ENCODE measurements at regions not wholly inside any gene's neighbourhood (a gene's known extent, or its start where the extent isn't known, plus 50 kb on each side); places are given as distances from the start of the nearest gene placed in this dataset.

GRCh38 chr7:106518967-106519366 is 142.0 kb downstream of the CCDC71L start:
- Mint-ChIP-seq H3K4me3 (ENCODE audit: unreplicated experiment) (no peak overlapping the region), H3K27me3 (ENCODE audit: unreplicated experiment) (peaks cover 47% of the 10 kb centered on the region), H3K27ac (ENCODE audit: unreplicated experiment) (no peak overlapping the region), H3K36me3 (ENCODE audit: unreplicated experiment) (peaks cover 2% of the 10 kb centered on the region), H3K4me1 (ENCODE audit: unreplicated experiment) (peaks cover 24% of the 10 kb centered on the region), H3K9me3 (ENCODE audit: unreplicated experiment) (peaks cover 8% of the 10 kb centered on the region)
- TF ChIP-seq CTCF (IDR thresholded peaks at IDR 0.05) = no peak
- no peak for DNase-seq (ENCODE audit: extremely low spot score, unreplicated experiment)

GRCh38 chr7:106518239-106518638 is 142.7 kb downstream of the CCDC71L start:
- Mint-ChIP-seq H3K4me3 (ENCODE audit: unreplicated experiment) (no peak overlapping the region), H3K9me3 (ENCODE audit: unreplicated experiment) (peaks cover 8% of the 10 kb centered on the region), H3K36me3 (ENCODE audit: unreplicated experiment) (peaks cover 2% of the 10 kb centered on the region), H3K27me3 (ENCODE audit: unreplicated experiment) (peaks cover 47% of the 10 kb centered on the region), H3K4me1 (ENCODE audit: unreplicated experiment) (peaks cover 17% of the 10 kb centered on the region), H3K27ac (ENCODE audit: unreplicated experiment) (no peak overlapping the region)
- DNase-seq (ENCODE audit: extremely low spot score, unreplicated experiment) = no peak
- no peak for TF ChIP-seq CTCF (IDR thresholded peaks at IDR 0.05)

GRCh38 chr7:106517508-106517907 is 143.4 kb downstream of the CCDC71L start:
- H3K9me3 Mint-ChIP-seq (ENCODE audit: unreplicated experiment) = peaks cover 7% of the 10 kb centered on the region
- no peak overlapping the region for H3K4me3 Mint-ChIP-seq (ENCODE audit: unreplicated experiment)
- no peak for TF ChIP-seq CTCF (IDR thresholded peaks at IDR 0.05)
- DNase-seq (ENCODE audit: extremely low spot score, unreplicated experiment) = no peak
- H3K27ac Mint-ChIP-seq (ENCODE audit: unreplicated experiment) = no peak overlapping the region
- peaks cover 49% of the 10 kb centered on the region for H3K27me3 Mint-ChIP-seq (ENCODE audit: unreplicated experiment)
- peaks cover 11% of the 10 kb centered on the region for H3K4me1 Mint-ChIP-seq (ENCODE audit: unreplicated experiment)
- peaks cover 2% of the 10 kb centered on the region for H3K36me3 Mint-ChIP-seq (ENCODE audit: unreplicated experiment)

- Mint-ChIP-seq H3K36me3 (ENCODE audit: unreplicated experiment) (peaks cover 2% of the 10 kb centered on the region), H3K9me3 (ENCODE audit: unreplicated experiment) (peaks cover 4% of the 10 kb centered on the region), H3K4me1 (ENCODE audit: unreplicated experiment) (peaks cover 6% of the 10 kb centered on the region), H3K27ac (ENCODE audit: unreplicated experiment) (no peak overlapping the region), H3K27me3 (ENCODE audit: unreplicated experiment) (peaks cover 64% of the 10 kb centered on the region), H3K4me3 (ENCODE audit: unreplicated experiment) (no peak overlapping the region)
- TF ChIP-seq CTCF (IDR thresholded peaks at IDR 0.05) = no peak
- no peak for DNase-seq (ENCODE audit: extremely low spot score, unreplicated experiment)
Measured at GRCh38 chr7:106515321-106515720, 145.6 kb downstream of the CCDC71L start.

- H3K4me1 Mint-ChIP-seq (ENCODE audit: unreplicated experiment) = peaks cover 6% of the 10 kb centered on the region
- H3K4me3 Mint-ChIP-seq (ENCODE audit: unreplicated experiment) = no peak overlapping the region
- no peak for TF ChIP-seq CTCF (IDR thresholded peaks at IDR 0.05)
- H3K27ac Mint-ChIP-seq (ENCODE audit: unreplicated experiment) = no peak overlapping the region
- peaks cover 2% of the 10 kb centered on the region for H3K36me3 Mint-ChIP-seq (ENCODE audit: unreplicated experiment)
- DNase-seq (ENCODE audit: extremely low spot score, unreplicated experiment) = no peak
- H3K9me3 Mint-ChIP-seq (ENCODE audit: unreplicated experiment) = peaks cover 4% of the 10 kb centered on the region
- H3K27me3 Mint-ChIP-seq (ENCODE audit: unreplicated experiment) = peaks cover 64% of the 10 kb centered on the region
Measured at GRCh38 chr7:106514881-106515280, 146.1 kb downstream of the CCDC71L start.
